Stimulated activated CD4-positive, alpha-beta T cell treated with anti-CD3 and anti-CD28 coated beads, Interleukin-2, amount 100 ng/mL, for 24 hours (primary cell): ENCODE measurements at regions not wholly inside any gene's neighbourhood (a gene's known extent, or its start where the extent isn't known, plus 50 kb on each side); places are given as distances from the start of the nearest gene placed in this dataset.
"Not testable (repeated sequence)": the region's sequence is repeated elsewhere in the genome, so short reads cannot be mapped to it uniquely, and the experiment has no call there.

Experiments used
- DNase-seq, 2 donors: peaks; one replicate each; pipeline ENCODE4 v3.0.0-alpha.2; 2020

DNA sequence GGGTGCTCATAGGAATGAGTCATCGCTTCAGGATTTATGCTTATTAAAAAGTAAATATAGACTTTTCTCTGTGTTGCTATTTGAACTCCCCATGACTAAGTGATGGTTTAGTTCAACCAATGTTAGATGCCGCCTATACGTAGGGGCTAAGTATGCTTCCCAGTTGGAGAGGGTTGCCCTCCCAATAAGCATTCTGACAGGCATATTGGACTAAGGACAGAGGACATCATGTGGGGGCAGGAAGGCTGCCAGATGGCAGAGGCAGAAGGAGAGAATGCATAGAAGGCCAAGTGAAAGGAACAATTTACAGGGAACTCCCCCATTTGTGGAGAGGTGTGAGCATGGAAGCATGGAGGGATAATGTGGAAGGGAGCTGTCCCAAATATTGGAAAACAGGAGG is 318.4 kb upstream of the OBI1 start:
- DNase-seq = no peak

DNA sequence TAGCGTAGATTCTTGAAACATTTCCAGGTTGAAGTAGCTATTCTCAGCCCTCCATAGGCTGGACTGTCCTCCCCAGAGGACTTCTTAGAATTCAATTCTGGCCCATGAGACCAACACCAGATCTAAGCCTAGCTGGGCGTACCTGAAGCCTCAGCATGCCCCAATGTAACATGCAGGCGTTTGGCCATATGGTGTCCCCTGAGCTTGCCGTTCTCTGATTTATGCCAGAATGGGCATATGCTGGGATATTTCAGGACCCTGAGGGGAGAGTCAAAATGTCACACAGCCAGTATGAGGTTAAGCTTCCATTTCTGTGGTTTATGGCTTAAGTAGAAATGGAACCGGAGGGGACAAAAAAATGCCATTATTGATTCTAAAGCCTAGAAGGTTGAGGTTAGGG is 317.7 kb upstream of the OBI1 start:
- no peak for DNase-seq

GRCh38 chr13:78972561-78972960 is 313.6 kb upstream of the OBI1 start:
- DNase-seq = no peak

- DNase-seq = no peak
Observed at GRCh38 chr13:78971355-78972025, 312.5 kb upstream of the OBI1 start.

GRCh38 chr13:78960881-78961280 is 301.9 kb upstream of the OBI1 start:
- DNase-seq = no peak

DNA sequence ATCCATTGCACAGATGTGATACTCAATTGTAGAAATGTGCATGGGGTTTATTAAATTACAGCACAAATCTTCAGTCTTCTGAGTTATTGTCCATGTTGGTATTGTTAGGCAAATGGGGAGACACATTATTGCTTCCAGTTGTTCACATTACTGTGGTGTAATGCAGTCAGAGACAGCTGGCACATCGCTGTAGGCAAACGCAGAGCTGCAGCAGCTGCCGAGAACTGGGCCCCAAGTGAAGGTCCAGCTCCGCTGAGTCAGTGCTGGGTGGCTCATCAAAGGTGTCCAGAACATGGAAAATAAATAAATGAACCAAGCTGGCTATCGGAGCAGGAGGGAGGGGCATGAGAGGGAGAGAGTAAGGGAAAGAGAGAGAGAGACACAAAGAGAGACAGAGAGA is 299.1 kb upstream of the OBI1 start:
- no peak for DNase-seq

DNA sequence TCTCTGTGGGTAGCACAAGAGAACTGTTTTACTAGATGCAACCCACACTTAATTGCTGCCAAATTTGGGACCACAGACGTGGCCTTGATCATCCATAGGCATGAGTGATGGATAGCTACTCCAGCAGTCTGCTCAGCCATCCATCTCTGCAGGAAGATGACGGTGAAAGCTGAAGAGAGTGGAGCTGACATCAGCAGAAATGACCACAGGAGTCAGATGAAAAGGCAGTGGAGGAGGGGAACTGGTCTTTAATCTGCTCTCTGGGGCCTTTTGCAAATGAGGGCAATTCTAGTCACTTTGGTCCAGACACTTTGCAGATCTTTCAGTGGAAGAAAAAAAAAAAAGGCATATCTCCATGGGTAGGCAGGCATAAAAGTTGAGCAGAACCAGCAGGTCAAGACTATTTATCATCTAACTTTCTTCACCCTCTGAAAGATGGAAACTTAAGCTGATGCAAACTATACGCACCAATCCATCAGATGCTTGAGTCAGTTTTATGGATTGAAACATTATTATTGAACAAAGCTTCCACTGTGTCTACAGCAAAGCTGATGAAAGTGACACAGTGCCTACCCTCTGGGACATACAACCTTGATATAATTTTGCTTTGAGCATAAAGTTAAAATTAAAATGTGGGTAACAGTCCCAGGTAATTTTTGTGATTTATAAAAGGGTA is 281.6 kb upstream of the OBI1 start:
- DNase-seq = no peak

- no peak for DNase-seq
Observed at GRCh38 chr13:78934336-78934735, 275.4 kb upstream of the OBI1 start.

DNA sequence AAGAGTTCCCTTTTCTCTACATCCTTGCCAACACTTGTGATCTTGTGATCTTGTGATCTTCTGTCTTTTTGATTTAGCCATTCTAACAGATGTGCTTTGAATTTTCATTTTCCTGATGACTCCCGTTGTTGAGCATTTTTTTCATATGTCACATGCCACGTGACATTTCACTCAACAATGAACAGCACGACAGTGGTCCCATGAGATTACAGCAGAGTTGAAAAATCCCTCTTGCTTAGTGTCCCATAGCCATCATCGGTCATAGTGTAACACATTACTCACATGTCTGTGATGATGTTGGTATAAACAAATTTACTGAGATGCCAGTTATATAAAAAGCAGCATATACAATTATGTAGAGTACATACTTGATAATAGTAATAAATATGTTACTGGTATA is 256.1 kb upstream of the OBI1 start:
- no peak for DNase-seq

DNA sequence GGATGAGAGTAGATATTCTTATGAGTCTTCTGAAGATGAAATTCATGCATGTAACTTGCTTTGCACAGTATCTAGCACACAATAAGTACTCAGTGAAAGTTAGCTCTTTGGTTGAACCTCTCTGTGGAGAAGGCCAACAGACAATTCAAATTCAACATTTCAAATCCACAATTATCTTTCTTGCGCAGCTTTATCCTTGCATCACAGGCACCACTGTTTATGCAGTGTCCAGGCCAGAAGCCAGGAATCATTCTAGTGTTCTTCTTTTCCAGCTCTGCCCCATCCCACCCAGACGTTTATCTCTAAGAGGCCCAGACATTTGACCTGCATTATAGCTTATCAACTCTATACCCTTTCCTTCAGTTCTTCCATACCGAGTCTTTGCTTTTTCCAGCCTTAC is 254.7 kb upstream of the OBI1 start:
- no peak for DNase-seq

DNA sequence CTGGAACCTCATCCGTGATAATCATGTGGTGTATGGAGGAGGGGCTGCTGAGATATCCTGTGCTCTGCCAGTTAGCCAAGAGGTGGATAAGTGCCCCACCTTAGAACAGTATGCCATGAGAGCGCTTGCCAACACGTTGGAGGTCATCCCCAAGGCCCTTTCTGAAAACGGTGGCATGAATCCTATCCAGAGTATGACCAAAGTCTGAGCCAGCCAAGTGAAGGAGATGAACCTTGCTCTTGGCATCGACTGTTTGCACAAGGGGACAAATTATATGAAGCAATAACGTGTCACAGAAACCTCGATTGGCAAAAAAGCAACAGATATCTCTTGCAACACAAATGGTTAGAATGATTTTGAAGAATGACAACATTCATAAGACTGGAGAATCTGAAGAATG is 251.2 kb upstream of the OBI1 start:
- DNase-seq = no peak

GRCh38 chr13:78909276-78909675 is 250.3 kb upstream of the OBI1 start:
- DNase-seq = no peak

DNA sequence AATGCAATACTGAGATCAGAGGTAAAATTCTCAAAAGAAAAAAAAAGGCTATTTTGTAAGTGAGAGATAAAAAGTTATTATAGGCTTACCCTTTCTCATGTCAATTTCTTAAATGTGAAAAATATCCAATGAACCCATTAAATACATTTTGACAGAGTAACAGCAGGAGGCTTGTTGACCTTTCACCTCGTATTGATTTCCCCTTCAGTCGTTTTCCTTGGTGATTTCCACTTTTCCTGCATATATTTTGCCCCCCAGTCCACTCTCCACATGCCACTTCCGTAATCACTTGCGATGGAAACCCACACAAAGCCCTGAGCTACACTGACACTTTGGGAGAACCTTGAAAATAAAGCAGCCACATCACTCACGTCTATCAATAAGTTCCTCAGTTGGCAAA is 248.1 kb upstream of the OBI1 start:
- no peak for DNase-seq

- DNase-seq = no peak
Observed at GRCh38 chr13:78897200-78897599, 238.2 kb upstream of the OBI1 start.

DNA sequence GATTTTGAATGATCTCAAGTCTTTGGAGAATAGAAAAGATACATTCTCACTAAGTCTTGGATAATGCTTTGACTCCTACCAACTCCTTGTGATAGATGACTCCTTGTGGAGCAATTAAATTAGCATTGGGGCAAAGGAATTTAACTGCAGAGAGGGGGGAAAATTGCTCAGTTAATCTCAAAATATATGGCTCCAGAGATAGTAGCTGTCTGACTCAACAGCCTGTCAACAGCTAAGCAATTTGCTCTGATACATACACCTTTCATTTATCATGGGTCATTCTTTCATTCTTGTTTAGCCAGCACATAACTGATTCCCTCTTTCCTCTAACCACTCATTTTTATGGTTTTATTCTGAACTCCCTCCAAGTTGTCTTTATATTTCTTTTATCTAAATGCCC is 225.6 kb upstream of the OBI1 start:
- DNase-seq = no peak

- no peak for DNase-seq
Observed at GRCh38 chr13:78881751-78882150, 222.8 kb upstream of the OBI1 start.

GRCh38 chr13:78881054-78881453 is 222.1 kb upstream of the OBI1 start:
- DNase-seq = no peak

GRCh38 chr13:78876915-78877549 is 218.1 kb upstream of the OBI1 start:
- no peak for DNase-seq

GRCh38 chr13:78875792-78876580 is 217.0 kb upstream of the OBI1 start:
- peak in 1 of 2 donors; percentile 3 for DNase-seq

GRCh38 chr13:78868991-78869390 is 210.0 kb upstream of the OBI1 start:
- no peak for DNase-seq

GRCh38 chr13:78867655-78868054 is 208.7 kb upstream of the OBI1 start:
- no peak for DNase-seq

DNA sequence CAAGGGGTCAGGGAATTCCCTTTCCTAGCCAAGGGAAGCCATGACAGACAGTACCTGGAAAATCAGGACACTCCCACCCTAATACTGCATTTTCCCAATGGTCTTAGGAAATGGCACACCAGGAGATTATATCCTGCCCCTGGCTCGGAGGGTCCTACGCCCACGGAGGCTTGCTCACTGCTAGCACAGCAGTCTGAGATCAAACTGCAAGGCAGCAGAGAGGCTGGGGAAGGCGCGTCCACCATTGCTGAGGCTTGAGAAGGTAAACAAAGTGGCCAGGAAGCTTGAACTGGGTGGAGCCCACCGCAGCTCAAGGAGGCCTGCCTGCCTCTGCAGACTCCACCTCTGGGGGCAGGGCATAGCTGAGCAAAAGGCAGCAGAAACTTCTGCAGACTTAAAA is 207.1 kb upstream of the OBI1 start:
- not testable (repeated sequence) for DNase-seq

- no peak for DNase-seq
Observed at GRCh38 chr13:78862446-78862845, 203.5 kb upstream of the OBI1 start.

DNA sequence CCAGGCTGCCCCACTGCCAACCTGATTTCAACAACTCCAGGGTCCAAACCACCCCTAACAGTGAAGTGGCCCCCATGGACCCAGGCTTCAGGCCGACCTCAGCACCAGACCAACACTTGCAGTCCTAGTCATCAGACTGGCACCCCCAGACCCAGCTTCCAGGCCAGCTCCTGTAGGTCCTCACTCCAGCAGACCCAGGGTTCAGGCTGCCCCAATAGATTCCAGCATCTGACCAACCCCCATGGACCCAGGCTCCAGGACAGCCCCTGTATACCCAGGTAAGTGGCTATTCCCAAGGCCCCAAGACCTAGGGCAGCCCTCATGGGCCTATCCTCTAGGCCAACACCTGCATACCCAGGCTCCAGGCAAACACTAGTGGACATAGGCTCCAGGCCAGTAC is 193.8 kb upstream of the OBI1 start:
- no peak for DNase-seq
